GM18873 (cell line): ENCODE measurements at regions not wholly inside any gene's neighbourhood (a gene's known extent, or its start where the extent isn't known, plus 50 kb on each side); places are given as distances from the start of the nearest gene placed in this dataset.

Source experiments
- ATAC-seq: cut with Tn5 transposase; IDR thresholded peaks from one replicate; pipeline ENCODE4 v1.9.1; 2021; ENCODE audit warnings: mild to moderate bottlenecking, moderate library complexity, moderate number of reproducible peaks; ENCODE audit not compliant: unreplicated experiment, low FRiP score

- ATAC-seq, result no peak
Observed at GRCh38 chr9:85268131-85268530, 473.6 kb downstream of the AGTPBP1 start.

GRCh38 chr9:85264695-85265094 lies 477.1 kb downstream of the AGTPBP1 start:
- ATAC-seq, result no peak

DNA sequence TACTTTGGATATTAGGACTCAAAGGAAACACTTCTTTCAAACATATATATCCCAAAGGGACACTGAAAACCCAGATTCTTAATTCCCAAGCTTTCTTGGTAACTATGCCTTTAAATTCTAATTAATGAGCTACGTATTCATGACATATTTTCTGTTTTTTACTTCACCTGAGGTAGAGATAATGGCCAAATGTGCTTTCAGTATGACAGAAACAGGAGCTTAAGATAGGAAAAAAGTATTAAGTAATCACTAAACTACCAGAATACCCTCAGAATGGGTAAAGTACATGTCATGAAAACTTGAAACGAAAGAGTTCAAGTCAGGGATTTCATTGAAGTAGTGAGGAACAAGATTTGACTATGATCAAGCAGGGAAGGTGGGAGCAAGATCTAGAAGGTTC lies 478.5 kb downstream of the AGTPBP1 start:
- no peak for ATAC-seq

DNA sequence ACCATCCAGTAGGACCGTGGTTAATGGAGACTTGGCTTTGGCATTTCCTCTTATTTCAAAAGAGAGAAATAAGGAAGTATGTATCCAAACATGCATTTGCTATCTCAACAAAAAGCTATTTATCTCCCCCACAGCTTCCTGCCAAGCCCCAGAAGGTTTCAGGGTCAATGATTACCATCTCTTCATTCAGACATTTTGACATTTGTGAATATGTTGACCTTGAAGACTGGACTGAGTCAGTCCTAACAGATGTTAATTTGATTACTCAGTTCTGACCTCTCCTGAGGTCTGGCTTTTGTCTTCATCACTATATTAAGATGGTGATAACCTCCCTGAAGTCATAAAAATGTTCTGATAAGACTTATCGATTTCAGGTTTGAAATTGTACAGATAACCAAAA lies 479.4 kb downstream of the AGTPBP1 start:
- ATAC-seq, result no peak

- no peak for ATAC-seq
Observed at GRCh38 chr9:85260275-85260845, 481.4 kb downstream of the AGTPBP1 start.

- no peak for ATAC-seq
Observed at GRCh38 chr9:85258823-85259370, 482.9 kb downstream of the AGTPBP1 start.

DNA sequence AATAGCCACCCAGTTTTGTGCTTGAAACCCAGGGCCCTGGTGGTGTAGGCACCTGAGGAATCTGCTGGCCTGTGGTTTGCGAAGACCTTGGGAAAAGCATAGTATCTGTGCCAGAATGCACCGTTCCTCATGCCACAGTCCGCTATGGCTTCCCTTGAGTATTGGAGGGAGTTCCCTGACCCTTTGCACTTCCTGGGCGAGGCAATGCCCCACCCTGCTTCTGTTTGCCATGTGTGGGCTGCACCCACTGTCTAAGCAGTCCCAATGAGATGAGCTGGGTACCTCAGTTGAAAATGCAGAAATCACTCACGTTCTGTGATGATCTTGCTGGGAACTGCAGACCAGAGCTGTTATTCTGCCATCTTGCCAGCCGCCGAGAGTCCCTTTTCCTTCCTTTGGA lies 483.5 kb downstream of the AGTPBP1 start:
- no peak for ATAC-seq

DNA sequence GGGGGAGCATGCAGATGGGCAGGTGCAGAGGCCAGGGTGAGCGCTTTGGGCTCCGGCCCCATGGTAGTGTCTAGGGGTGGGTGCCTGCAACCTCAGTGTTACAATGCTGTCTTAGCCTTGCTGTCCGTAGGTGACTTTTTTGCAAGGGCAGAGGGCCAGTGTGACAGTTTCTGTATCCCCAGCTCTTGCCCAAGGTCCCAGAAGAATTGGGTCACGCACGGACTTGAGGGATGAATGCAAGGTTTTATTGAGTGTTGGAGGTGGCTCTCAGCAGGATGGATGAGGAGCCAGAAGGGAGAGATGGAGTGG lies 492.5 kb downstream of the AGTPBP1 start:
- no peak for ATAC-seq

GRCh38 chr9:85248514-85249312 lies 493.0 kb downstream of the AGTPBP1 start:
- ATAC-seq, result no peak

DNA sequence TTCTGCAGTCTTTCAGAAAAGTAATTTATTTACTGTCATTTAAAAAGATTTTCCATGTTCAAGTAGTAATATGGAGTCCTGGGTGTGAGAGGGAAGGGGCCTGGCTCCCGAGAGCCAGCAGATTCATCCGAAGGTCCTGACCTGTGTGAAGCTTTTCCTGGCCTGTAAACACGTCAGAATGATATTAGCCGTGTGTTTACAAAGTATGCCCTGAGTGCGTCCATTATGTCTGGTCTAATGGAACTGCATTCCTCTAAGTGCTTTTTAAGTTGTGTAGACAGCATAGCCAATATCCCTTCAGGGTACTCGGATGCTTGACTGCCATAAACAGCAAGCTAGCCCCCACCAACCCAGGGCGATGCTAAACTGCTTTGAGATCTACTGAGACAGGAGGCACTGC lies 495.2 kb downstream of the AGTPBP1 start:
- ATAC-seq, result no peak

DNA sequence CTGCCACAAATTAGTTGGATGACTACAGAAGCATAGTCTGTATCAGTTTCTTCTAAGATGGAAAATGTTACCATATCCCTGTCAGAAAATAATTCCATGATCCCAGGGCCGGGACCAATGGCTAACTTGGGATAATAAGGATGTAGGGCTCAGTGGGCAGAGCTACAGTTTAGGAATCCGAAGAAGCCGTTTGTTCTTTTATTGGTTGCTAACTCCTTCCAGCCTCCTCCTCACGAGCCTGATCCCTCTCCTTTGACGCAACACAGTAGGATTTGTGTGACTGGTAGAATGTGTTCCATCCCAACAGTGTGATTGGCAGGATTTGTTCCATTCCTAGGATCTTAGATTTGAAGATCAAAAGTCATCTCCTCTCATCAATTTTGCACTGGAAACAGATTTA lies 496.9 kb downstream of the AGTPBP1 start:
- no peak for ATAC-seq

GRCh38 chr9:85243977-85244376 lies 497.8 kb downstream of the AGTPBP1 start:
- no peak for ATAC-seq

DNA sequence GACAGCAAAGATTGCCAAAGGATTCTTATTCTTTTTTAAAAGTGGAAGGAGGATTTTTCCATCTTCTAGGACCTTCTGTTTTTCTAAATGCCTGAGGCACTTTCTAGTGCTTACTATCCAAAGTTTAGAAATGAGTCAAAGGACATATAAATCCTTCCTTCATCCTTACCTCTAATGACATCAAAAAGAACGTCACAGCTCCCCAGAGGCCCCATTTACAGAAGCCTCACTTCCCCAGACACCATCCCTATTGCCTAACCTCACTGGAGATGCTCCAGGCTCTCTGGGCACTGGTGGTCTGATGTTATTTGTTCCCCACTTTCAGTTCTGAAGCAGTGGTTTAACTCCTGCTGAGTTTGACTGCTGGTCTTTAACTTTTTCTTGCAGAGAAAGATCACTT lies 504.3 kb downstream of the AGTPBP1 start:
- no peak for ATAC-seq

DNA sequence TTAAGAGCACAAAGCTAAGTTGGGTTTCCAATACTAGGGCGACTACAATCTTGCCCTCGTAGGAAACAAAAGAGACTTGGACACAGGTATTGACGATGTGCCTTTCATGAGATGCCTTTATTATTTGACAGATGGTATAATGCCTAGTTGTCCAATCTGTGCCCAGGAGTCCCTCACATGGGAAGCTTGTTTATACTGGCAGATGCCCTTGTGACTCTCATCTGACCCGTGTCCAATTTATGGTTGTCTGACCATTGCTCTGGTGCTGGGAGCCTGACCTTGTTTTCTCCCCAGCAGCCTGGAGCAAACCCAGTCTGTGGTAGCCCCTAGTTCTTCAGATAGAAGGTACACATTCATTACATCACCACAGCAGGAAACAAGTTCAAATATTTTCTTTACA lies 511.7 kb downstream of the AGTPBP1 start:
- ATAC-seq, result no peak

DNA sequence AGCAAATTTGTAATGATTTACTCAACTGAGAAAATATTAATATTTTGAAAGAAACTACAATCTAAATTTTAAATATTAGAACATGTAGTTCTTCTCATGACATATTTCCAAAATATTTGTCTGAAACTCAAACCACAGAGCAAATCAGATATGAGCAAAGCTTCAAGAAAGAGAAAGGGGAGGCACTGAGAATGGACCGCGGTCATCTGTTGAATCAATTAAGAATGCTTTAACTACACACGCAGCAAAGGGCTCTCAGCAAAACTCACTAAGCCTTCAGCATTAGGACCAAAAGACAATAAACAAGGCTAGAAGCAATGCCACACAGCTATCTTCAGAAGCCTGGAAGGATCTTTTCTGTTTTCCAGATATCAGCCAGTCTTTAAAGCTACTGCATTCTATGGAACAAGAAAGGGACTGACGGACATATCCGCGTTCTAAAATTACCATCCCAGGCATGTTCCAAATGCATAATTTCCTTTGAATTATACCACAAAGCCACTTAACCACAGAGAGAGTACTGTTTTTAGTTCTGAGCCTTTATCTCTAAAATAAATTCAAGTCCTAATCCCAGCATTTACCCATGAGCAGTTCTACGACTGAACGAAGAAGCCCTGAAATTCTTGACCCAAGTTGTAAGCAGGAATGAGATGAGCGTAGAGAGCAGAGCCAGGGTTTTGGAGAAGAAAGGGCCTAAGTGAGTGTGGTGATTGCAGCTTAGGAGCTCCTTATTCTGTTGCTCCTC lies 513.5 kb downstream of the AGTPBP1 start:
- no peak for ATAC-seq

DNA sequence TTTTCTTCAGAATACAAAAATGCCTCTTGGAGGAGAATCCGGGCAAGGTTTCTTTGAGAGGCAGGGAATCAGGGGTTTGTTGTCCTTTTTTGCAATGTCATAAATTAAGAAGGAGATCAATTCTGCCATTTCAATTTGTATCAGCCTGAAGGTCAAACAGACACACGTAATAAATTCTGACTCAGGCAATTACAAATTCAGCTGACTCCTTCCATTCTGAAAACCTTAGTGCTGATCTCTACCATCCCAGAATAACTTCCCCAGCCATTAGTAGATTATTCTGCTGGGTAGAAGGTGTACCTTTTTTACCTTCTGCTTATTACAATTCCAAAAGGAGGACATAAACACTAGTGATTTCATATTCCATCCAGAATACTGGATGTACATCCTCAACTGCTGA lies 516.6 kb downstream of the AGTPBP1 start:
- no peak for ATAC-seq

DNA sequence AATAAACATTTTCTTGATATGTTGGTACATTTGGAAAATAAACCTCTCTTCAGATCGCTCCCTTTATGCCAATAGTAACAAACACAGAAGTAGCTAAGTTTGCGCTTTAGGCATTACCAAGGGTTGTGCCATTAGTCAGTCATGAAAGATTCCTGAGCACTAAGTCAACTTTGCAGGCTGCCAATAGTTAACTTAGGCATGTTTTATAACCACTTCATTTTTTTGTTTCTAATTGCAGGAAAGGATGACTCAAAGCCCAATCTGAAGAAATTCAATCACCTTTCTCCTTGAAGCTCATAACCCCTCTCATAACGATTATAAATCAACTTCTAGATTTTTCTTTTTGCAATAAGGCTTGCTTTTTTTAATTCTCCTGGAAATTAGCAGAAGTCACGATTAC lies 517.0 kb downstream of the AGTPBP1 start:
- ATAC-seq, result no peak

DNA sequence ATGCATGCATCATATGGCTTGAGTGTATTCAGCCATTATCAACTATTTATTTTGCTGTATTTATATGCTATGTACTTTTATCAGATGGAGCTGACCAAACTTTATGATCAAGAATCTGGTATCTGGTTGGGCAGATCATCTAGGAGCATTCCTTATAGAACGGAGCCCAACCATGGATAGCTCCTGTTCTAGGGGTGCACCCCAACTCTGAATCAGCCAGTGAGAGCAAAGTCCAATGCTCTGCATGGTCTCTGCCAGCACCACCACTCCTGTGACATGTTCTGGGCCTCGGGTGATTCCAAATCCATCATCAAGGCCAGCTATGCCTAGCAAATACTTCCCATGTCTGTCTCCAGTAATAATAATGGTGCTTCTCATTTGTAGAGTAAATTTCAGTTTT lies 517.5 kb downstream of the AGTPBP1 start:
- no peak for ATAC-seq

DNA sequence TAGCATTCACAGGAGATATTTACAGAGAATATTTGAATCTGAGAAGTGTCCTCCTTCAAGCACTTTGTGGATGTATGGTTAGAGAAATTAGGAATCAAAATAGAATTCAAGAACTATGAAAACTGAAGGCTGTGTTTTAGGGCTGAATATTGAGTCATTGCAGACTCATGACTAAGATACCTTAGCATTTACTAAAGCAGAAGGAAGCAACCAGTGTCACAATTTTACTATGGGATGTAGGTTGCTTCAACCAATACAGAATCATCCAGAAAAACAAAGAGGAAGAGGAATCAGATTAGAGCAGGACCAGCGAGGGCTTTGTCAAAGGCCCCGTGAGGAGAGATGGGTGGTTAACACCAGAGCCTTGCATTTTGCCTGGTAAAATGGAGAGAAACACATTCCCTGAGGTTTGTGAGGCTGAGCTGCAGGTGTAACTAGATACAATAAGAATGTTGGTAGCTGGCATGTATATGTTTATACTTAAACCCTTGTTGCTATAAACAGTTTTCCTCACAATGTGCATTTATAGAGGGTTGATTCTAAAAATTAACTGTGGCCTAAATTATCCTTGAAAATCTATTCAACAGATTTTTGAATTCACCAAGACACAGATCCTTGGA lies 518.1 kb downstream of the AGTPBP1 start:
- no peak for ATAC-seq

DNA sequence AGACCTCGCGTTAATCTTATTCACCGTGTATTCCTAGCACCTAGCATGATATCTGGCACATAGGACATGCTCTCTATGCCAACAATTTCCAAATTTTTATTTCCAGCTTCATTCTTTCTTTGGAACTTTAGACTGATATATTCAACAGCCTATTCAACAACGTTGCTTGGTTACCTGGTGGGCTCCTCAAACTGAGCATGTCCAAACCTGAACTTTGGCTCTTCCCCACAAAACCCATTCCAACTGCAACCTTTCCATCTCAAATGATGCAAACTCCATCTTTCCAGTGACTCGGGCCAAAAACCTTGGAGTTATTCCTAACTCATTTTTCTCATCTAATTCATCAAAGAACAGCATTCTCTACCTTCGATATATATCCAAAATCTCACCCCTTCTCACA lies 525.2 kb downstream of the AGTPBP1 start:
- no peak for ATAC-seq

DNA sequence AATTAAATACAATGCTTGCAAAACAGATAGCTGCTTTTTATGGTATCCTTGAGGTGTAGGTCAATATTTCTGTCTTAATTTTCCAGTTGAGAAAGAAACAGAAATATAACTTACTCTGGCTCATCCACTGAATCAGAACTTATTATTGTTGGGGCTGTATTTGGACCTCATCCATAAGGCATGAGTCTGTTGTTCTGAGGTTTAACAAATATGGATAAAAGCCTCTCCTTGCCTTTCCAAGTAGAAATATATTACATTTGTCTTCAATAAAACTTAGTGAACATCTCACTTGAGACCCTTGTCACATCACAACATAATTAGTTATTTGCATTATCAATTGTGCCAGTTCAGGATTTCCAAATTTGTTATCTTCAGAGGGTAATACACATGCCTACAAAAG lies 525.8 kb downstream of the AGTPBP1 start:
- no peak for ATAC-seq
